ENCODE measurements at regions not wholly inside any gene's neighbourhood (a gene's known extent, or its start where the extent isn't known, plus 50 kb on each side); places are given as distances from the start of the nearest gene placed in this dataset.

GRCh38 chr11:95498722-95499425 is 267.9 kb upstream of the SESN3 start (continued):
- TF ChIP-seq YY1 (IDR thresholded peaks at IDR 0.05; ENCODE audit: low read depth, low read length) (no peak), BRCA1 (IDR thresholded peaks at IDR 0.05; ENCODE audit: low read depth, low read length) (no peak), TCF12 (IDR thresholded peaks at IDR 0.05; ENCODE audit: low read depth, low read length) (no peak), CTBP2 (IDR thresholded peaks at IDR 0.05; ENCODE audit: borderline replicate concordance, insufficient read depth, insufficient read length, low read length) (peak; percentile 71), SP4 (IDR thresholded peaks at IDR 0.05; ENCODE audit: low read length) (no peak), SP2 (IDR thresholded peaks at IDR 0.05; ENCODE audit: low read length) (no peak), RXRA (IDR thresholded peaks at IDR 0.05; ENCODE audit: insufficient read depth, low read depth, low read length) (no peak), TAF1 (IDR thresholded peaks at IDR 0.05; ENCODE audit: low read depth, low read length) (no peak), RAD21 (IDR thresholded peaks at IDR 0.05 in 1 of 2, conservative IDR thresholded peaks at IDR 0.05 in 1 of 2; ENCODE audit: low read depth in 2 of 2, low read length in 2 of 2) (0 out of 4 replicates have a peak, but pooled peaks of 1 of the 2 experiments have one; percentile 0), EGR1 (IDR thresholded peaks at IDR 0.05; ENCODE audit: borderline replicate concordance, low read depth, low read length) (no peak), CEBPB (IDR thresholded peaks at IDR 0.05; ENCODE audit: low read depth, low read length) (no peak), NRF1 (IDR thresholded peaks at IDR 0.05; ENCODE audit: low read depth, low read length) (no peak), TEAD4 (IDR thresholded peaks at IDR 0.05; ENCODE audit: low read depth, low read length) (peak; percentile 82), POLR2AphosphoS5 (IDR thresholded peaks at IDR 0.05; ENCODE audit: low read depth, low read length) (no peak)
